HFFc6 (cell line): ENCODE measurements at regions not wholly inside any gene's neighbourhood (a gene's known extent, or its start where the extent isn't known, plus 50 kb on each side); places are given as distances from the start of the nearest gene placed in this dataset.
"Not testable (repeated sequence)": the region's sequence is repeated elsewhere in the genome, so short reads cannot be mapped to it uniquely, and the experiment has no call there.

Source experiments
- DNase-seq: peaks from one replicate; pipeline ENCODE4 v3.0.0-alpha.2; 2018
- H3K27ac Mint-ChIP-seq: 2 replicates; pipeline ENCODE4 v1.8.0; 2020; ENCODE audit warnings: mild to moderate bottlenecking, mixed read lengths
- H3K27me3 Mint-ChIP-seq: 2 replicates; pipeline ENCODE4 v1.8.0; 2021; ENCODE audit warnings: mild to moderate bottlenecking, moderate library complexity, mixed read lengths; ENCODE audit not compliant: insufficient read depth
- H3K36me3 Mint-ChIP-seq: 2 replicates; pipeline ENCODE4 v1.8.0; 2021; ENCODE audit warnings: low read depth, mixed read lengths
- H3K4me1 Mint-ChIP-seq: 2 replicates; pipeline ENCODE4 v1.8.0; 2020; ENCODE audit warnings: low read depth, mixed read lengths
- H3K4me3 Mint-ChIP-seq: 2 replicates; pipeline ENCODE4 v1.8.0; 2020; ENCODE audit warnings: mild to moderate bottlenecking, moderate library complexity, mixed read lengths
- H3K9me3 Mint-ChIP-seq: 2 replicates; pipeline ENCODE4 v1.8.0; 2020; ENCODE audit warnings: mild to moderate bottlenecking, mixed read lengths
- TF ChIP-seq, protein P1 (sequence below): fragments of 200-600 bp; sonication (generic); IDR thresholded peaks from 2 replicates; pipeline ENCODE4 v1.5.0; 2021; ENCODE audit warnings: antibody characterized with exemption, mild to moderate bottlenecking

DNA sequence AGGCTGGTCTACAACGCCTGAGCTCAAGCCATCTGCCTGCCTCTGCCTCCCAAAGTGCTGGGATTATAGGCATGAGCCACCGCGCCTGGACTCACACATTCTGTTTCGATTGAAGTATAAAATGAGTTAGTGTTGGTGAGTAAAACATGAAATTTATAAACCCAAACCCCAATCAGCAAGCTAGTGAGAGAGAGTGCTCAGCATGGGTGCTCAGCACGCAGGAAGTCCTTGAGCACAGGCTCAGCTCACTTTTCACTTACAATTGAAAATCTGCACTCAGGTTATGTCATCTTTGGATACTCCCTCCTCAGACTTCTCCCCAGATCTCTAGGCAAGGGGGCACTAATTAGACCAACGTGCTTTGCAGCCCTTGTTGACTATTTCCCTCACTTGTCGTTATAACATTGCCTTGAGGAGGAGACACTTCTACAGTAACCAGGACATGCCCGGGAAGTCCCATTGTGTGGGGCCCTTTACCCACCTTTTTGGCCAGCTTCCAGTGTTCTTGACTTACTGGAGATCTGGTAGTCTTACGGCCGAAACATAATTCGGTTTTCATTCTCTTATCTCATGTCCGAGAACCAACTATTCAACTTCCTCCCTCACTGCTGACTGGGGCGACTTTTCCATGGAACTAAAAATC lies 68.5 kb upstream of the AMN1 start:
- Mint-ChIP-seq H3K36me3 (no peaks in the 10 kb centered on the region), H3K9me3 (no peaks in the 10 kb centered on the region), H3K4me1 (no peaks in the 10 kb centered on the region), H3K4me3 (no peak overlapping the region), H3K27ac (no peak overlapping the region), H3K27me3 (peaks cover 2% of the 10 kb centered on the region; the same call in 1 of the 2 replicates)
- TF ChIP-seq, protein P1, sequence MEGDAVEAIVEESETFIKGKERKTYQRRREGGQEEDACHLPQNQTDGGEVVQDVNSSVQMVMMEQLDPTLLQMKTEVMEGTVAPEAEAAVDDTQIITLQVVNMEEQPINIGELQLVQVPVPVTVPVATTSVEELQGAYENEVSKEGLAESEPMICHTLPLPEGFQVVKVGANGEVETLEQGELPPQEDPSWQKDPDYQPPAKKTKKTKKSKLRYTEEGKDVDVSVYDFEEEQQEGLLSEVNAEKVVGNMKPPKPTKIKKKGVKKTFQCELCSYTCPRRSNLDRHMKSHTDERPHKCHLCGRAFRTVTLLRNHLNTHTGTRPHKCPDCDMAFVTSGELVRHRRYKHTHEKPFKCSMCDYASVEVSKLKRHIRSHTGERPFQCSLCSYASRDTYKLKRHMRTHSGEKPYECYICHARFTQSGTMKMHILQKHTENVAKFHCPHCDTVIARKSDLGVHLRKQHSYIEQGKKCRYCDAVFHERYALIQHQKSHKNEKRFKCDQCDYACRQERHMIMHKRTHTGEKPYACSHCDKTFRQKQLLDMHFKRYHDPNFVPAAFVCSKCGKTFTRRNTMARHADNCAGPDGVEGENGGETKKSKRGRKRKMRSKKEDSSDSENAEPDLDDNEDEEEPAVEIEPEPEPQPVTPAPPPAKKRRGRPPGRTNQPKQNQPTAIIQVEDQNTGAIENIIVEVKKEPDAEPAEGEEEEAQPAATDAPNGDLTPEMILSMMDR, result no peak
- no peak for DNase-seq

DNA sequence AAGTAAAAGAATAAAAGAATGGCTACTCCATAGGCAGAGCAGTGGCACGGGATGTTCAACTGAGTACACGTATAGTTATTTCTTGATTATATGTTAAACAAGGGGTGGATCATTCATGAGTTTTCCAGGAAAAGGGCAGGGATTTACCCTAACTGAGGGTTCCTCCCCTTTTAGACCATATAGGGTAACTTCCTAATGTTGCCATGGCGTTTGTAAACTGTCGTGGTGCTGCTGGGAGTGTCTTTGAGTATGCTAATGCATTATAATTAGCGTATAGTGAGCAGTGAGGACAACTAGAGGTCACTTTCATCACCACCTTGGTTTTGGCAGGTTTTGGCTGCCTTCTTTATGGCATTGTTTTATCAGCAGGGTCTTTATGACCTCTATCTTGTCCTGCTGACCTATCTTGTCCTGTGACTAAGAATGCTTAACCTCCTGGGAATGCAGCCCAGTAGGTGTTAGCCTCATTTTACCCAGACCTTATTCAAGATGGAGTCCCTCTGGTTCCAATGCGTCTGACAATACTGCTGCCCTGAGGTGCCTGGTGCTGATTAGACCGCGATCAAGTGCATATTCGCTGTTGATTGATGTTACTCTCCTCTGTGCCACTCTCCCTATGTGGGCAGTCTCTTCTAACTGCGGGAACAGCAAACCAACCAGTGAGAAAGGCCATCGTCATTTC lies 67.6 kb upstream of the AMN1 start:
- H3K27me3 Mint-ChIP-seq, result peaks cover 2% of the 10 kb centered on the region; the same call in 1 of the 2 replicates
- H3K4me1 Mint-ChIP-seq, result no peaks in the 10 kb centered on the region
- no peak overlapping the region for H3K4me3 Mint-ChIP-seq

DNA sequence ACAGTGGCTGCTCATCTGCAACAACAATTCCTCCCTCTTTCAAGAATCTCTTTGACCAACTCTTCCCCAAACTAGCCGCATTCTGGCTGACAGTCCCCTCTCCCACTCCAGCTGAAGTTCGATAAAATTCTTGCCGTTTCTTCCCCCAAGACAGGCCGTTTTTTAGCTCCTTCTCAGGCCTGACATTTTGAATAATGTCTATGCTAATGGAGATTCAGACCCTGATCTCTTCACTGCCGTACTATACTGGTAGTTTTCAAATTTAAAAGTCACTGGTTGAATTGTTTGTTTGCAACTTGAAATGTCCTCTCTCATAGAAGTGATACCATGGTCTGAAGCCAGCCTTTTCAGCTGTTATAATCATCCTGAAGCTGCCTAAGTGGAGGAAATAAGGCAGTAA lies 65.9 kb upstream of the AMN1 start:
- DNase-seq, result no peak
- no peaks in the 10 kb centered on the region for H3K36me3 Mint-ChIP-seq

More for the DNA sequence above, 67.6 kb upstream of the AMN1 start:
- no peak overlapping the region for H3K27ac Mint-ChIP-seq
- H3K36me3 Mint-ChIP-seq, result no peaks in the 10 kb centered on the region
- TF ChIP-seq, protein P1, result no peak
- H3K9me3 Mint-ChIP-seq, result no peaks in the 10 kb centered on the region
- DNase-seq, result no peak

DNA sequence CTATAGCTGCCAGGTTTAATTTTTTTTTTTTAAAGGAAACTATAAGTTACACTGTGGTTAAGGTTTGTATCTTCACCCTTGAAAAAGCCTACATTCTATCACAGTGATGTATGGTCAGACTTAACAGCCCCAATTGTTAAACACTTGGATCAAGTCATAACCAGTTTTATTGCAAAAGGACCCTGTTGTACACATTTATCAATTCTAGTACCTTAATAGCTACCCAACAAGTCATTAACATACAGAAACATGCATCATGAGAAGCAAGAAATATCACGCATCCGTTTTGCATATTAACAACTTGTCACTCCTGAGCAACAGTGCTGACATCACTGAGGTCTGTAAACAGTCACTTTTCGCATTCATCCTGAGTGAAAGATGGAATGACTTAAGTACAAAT lies 62.4 kb upstream of the AMN1 start:
- not testable (repeated sequence) for H3K27ac Mint-ChIP-seq

More for the DNA sequence above, 65.9 kb upstream of the AMN1 start:
- TF ChIP-seq, protein P1, result no peak
- H3K4me3 Mint-ChIP-seq, result no peak overlapping the region
- H3K27me3 Mint-ChIP-seq, result peaks cover 2% of the 10 kb centered on the region; the same call in 1 of the 2 replicates
- no peak overlapping the region for H3K27ac Mint-ChIP-seq
- no peaks in the 10 kb centered on the region for H3K4me1 Mint-ChIP-seq
- H3K9me3 Mint-ChIP-seq, result no peaks in the 10 kb centered on the region

DNA sequence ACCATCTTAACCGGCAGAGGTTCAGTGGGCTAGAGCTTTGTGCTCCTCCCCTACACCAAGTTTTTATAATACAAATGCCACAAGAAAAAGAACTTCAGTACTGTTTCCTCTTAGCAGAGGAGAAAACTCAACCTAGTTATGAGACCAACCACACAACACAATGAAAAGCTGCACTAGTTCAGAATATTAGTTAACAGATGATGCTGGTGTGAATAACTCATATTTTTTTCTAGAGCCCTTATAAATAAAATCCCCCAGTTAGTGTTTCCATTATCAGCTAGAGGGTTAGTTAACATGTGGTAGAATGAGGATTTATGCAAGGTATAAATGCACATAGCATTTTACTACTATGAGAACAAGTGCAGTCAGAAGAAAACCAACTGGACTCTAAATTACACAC lies 61.9 kb upstream of the AMN1 start:
- Mint-ChIP-seq H3K9me3 (no peaks in the 10 kb centered on the region), H3K4me1 (no peaks in the 10 kb centered on the region), H3K4me3 (no peak overlapping the region), H3K27me3 (no peaks in the 10 kb centered on the region), H3K36me3 (no peaks in the 10 kb centered on the region), H3K27ac (no peak overlapping the region)
- DNase-seq, result no peak
- TF ChIP-seq, protein P1, result no peak

More for the DNA sequence above, 62.4 kb upstream of the AMN1 start:
- H3K27me3 Mint-ChIP-seq, H3K36me3 Mint-ChIP-seq, H3K4me1 Mint-ChIP-seq, H3K9me3 Mint-ChIP-seq, DNase-seq, H3K4me3 Mint-ChIP-seq: not testable (repeated sequence)

DNA sequence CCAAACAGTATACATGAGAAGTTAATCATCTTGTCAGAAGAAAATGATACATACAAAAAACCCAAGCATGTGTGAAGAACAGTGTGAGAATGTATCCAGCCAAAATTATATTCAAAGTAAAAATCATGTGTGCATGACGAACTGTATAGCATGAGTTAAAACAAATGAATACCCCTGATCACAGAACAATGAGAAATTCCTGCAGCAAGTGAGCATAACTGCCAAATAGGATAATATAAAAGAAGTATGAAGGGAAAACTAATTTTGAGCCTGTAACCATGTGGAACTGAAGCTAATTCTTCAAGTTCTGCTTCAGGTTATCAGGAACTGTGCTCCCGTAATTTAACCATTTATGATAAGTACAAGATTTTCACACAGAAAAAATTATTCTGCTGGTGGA lies 56.5 kb upstream of the AMN1 start:
- Mint-ChIP-seq H3K4me1 (no peaks in the 10 kb centered on the region), H3K27ac (no peak overlapping the region), H3K36me3 (no peaks in the 10 kb centered on the region), H3K4me3 (no peak overlapping the region), H3K9me3 (peaks cover 5% of the 10 kb centered on the region), H3K27me3 (no peaks in the 10 kb centered on the region)
- no peak for DNase-seq
- TF ChIP-seq, protein P1, result no peak
